ENCODE measurements at regions not wholly inside any gene's neighbourhood (a gene's known extent, or its start where the extent isn't known, plus 50 kb on each side); places are given as distances from the start of the nearest gene placed in this dataset.

GRCh38 chr20:6583134-6583738 lies 184.2 kb upstream of the BMP2 start:
- Histone ChIP-seq H3K36me3 (no peaks in the 10 kb centered on the region), H3K4me1 (no peaks in the 10 kb centered on the region), H3K27ac (no peak overlapping the region), H3K4me3 (no peak overlapping the region), H3K9me3 (no peaks in the 10 kb centered on the region), H3K27me3 (no peaks in the 10 kb centered on the region)
- intact Hi-C loops (cut with DNase I; ENCODE audit: low total_unique reads), result no loop called here
- no peak for DNase-seq (ENCODE audit: low spot score in 2 of 2)
- TF ChIP-seq POLR2AphosphoS5 (IDR thresholded peaks at IDR 0.05), result no peak
- TF ChIP-seq POLR2A (IDR thresholded peaks at IDR 0.05), result no peak
- TF ChIP-seq CTCF (IDR thresholded peaks at IDR 0.05), result peak in 1 of 3 donors; percentile 31

GRCh38 chr20:6582449-6582848 lies 185.0 kb upstream of the BMP2 start:
- Histone ChIP-seq H3K4me1 (no peaks in the 10 kb centered on the region), H3K36me3 (no peaks in the 10 kb centered on the region), H3K4me3 (no peak overlapping the region), H3K27ac (no peak overlapping the region), H3K9me3 (no peaks in the 10 kb centered on the region), H3K27me3 (no peaks in the 10 kb centered on the region)
- intact Hi-C loops (cut with DNase I; ENCODE audit: low total_unique reads), result no loop called here
- TF ChIP-seq POLR2A (IDR thresholded peaks at IDR 0.05) (no peak), POLR2AphosphoS5 (IDR thresholded peaks at IDR 0.05) (no peak), CTCF (IDR thresholded peaks at IDR 0.05) (no peak)
- no peak for DNase-seq (ENCODE audit: low spot score in 2 of 2)

- DNase-seq (ENCODE audit: low spot score in 2 of 2), result no peak
- no peaks in the 10 kb centered on the region for H3K36me3 ChIP-seq
- no peak for TF ChIP-seq POLR2A (IDR thresholded peaks at IDR 0.05)
- TF ChIP-seq CTCF (IDR thresholded peaks at IDR 0.05), result no peak
- no peak for TF ChIP-seq POLR2AphosphoS5 (IDR thresholded peaks at IDR 0.05)
- H3K9me3 ChIP-seq, result no peaks in the 10 kb centered on the region
- H3K4me3 ChIP-seq, result no peak overlapping the region
- no peak overlapping the region for H3K27ac ChIP-seq
- H3K27me3 ChIP-seq, result no peaks in the 10 kb centered on the region
- no peaks in the 10 kb centered on the region for H3K4me1 ChIP-seq
- intact Hi-C loops (cut with DNase I; ENCODE audit: low total_unique reads), result no loop called here
Observed at GRCh38 chr20:6580486-6580885, 187.0 kb upstream of the BMP2 start.

- Histone ChIP-seq H3K27ac (no peak overlapping the region), H3K9me3 (no peaks in the 10 kb centered on the region), H3K27me3 (no peaks in the 10 kb centered on the region), H3K4me1 (no peaks in the 10 kb centered on the region), H3K36me3 (no peaks in the 10 kb centered on the region), H3K4me3 (no peak overlapping the region)
- intact Hi-C loops (cut with DNase I; ENCODE audit: low total_unique reads), result no loop called here
- TF ChIP-seq CTCF (IDR thresholded peaks at IDR 0.05), result no peak
- TF ChIP-seq POLR2A (IDR thresholded peaks at IDR 0.05), result no peak
- no peak for TF ChIP-seq POLR2AphosphoS5 (IDR thresholded peaks at IDR 0.05)
- DNase-seq (ENCODE audit: low spot score in 2 of 2), result no peak
Observed at GRCh38 chr20:6579824-6580223, 187.7 kb upstream of the BMP2 start.

- Histone ChIP-seq H3K4me1 (no peaks in the 10 kb centered on the region), H3K27me3 (no peaks in the 10 kb centered on the region), H3K4me3 (no peak overlapping the region), H3K27ac (no peak overlapping the region), H3K36me3 (no peaks in the 10 kb centered on the region), H3K9me3 (no peaks in the 10 kb centered on the region)
- TF ChIP-seq POLR2A (IDR thresholded peaks at IDR 0.05), result no peak
- TF ChIP-seq POLR2AphosphoS5 (IDR thresholded peaks at IDR 0.05), result no peak
- TF ChIP-seq CTCF (IDR thresholded peaks at IDR 0.05), result no peak
- intact Hi-C loops (cut with DNase I; ENCODE audit: low total_unique reads), result no loop called here
- DNase-seq (ENCODE audit: low spot score in 2 of 2), result no peak
Observed at GRCh38 chr20:6579417-6579816, 188.1 kb upstream of the BMP2 start.

All from breast epithelium (tissue), 4 donors.